ENCODE measurements at regions not wholly inside any gene's neighbourhood (a gene's known extent, or its start where the extent isn't known, plus 50 kb on each side); places are given as distances from the start of the nearest gene placed in this dataset.

- TF ChIP-seq POLR2A (IDR thresholded peaks at IDR 0.05), result no peak
- no peak for TF ChIP-seq CTCF (IDR thresholded peaks at IDR 0.05)
- TF ChIP-seq POLR2AphosphoS5 (IDR thresholded peaks at IDR 0.05), result no peak
Observed at GRCh38 chr16:5461574-5461973, 364.0 kb upstream of the EEF2KMT start.
